NB4 (cell line): ENCODE measurements at regions not wholly inside any gene's neighbourhood (a gene's known extent, or its start where the extent isn't known, plus 50 kb on each side); places are given as distances from the start of the nearest gene placed in this dataset.
"Not testable (repeated sequence)": the region's sequence is repeated elsewhere in the genome, so short reads cannot be mapped to it uniquely, and the experiment has no call there.

Experiments used
- DNase-seq: peaks from one replicate; pipeline ENCODE4 v3.0.0; 2010; ENCODE audit warnings: low read depth
- H3K4me3 ChIP-seq: one replicate; pipeline ENCODE4 v1.5.1; 2011; ENCODE audit warnings: mild to moderate bottlenecking, low read depth, low read length, moderate library complexity
- MYC ChIP-seq: IDR thresholded peaks from 2 replicates; pipeline ENCODE4 v1.6.1; 2011; ENCODE audit warnings: low read depth, low read length
- POLR2A ChIP-seq: IDR thresholded peaks from 2 replicates; pipeline ENCODE4 v1.6.1; 2011; ENCODE audit warnings: mild to moderate bottlenecking; ENCODE audit not compliant: insufficient read length; ENCODE audit errors: extremely low read depth
- TF ChIP-seq, protein P1 (sequence below): IDR thresholded peaks from one replicate; pipeline ENCODE4 v1.5.1; 2012; ENCODE audit warnings: low read depth, low read length
- TF ChIP-seq, protein P2 (sequence below): IDR thresholded peaks from 2 replicates; pipeline ENCODE4 v1.6.1; 2011; ENCODE audit warnings: low read depth, low read length

DNA sequence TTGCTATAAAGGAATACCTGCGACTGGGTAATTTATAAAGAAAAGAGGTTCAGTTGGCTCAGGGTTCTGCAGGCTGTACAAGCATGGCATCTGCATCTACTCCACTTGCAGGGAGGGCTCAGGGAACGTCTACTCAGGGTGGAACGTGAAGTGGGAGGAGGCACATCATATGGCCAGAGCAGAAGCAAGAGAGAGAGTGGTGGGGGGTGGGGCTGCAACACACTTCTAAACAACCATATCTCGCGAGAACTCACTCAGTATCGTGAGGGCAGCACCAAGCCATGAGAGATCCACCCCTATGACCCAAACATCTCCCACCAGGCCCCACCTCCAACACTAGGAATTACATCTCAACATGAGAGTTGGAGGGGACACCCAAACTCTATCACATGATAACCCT lies 109.8 kb upstream of the SCAF8 start:
- TF ChIP-seq MYC (no peak), POLR2A (no peak)
- TF ChIP-seq, protein P1, sequence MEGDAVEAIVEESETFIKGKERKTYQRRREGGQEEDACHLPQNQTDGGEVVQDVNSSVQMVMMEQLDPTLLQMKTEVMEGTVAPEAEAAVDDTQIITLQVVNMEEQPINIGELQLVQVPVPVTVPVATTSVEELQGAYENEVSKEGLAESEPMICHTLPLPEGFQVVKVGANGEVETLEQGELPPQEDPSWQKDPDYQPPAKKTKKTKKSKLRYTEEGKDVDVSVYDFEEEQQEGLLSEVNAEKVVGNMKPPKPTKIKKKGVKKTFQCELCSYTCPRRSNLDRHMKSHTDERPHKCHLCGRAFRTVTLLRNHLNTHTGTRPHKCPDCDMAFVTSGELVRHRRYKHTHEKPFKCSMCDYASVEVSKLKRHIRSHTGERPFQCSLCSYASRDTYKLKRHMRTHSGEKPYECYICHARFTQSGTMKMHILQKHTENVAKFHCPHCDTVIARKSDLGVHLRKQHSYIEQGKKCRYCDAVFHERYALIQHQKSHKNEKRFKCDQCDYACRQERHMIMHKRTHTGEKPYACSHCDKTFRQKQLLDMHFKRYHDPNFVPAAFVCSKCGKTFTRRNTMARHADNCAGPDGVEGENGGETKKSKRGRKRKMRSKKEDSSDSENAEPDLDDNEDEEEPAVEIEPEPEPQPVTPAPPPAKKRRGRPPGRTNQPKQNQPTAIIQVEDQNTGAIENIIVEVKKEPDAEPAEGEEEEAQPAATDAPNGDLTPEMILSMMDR = no peak
- TF ChIP-seq, protein P2, sequence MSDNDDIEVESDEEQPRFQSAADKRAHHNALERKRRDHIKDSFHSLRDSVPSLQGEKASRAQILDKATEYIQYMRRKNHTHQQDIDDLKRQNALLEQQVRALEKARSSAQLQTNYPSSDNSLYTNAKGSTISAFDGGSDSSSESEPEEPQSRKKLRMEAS = no peak
- no peak for DNase-seq
- H3K4me3 ChIP-seq = no peak overlapping the region

DNA sequence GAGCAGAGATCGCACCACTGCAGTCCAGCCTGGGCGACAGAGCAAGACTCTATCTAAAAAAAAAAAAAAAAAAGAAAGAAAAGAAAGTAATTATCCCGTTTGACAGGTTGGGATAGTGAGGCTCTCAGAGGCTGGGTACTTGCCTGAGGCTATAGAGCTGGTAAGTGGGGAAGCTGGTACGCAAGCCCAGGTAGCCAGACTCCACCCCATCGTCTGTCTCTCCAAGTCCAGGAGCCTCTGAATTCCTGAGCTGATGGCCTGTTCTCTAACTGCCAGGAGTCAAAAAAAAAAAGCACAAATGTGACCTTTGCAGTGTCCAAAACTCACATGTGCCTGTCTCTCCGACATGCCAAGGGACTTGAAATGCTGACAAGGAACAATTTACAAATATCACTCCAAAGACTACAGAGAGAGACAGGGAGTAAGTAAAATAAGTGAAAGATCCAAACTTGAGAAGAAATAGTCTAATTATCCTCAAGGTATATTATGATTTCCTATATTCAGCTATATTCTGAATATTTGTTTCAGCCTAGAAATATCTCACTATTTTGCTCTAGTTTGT lies 109.1 kb upstream of the SCAF8 start:
- TF ChIP-seq POLR2A (no peak), MYC (no peak)
- TF ChIP-seq, protein P1 = no peak
- TF ChIP-seq, protein P2 = no peak
- no peak for DNase-seq
- no peak overlapping the region for H3K4me3 ChIP-seq

DNA sequence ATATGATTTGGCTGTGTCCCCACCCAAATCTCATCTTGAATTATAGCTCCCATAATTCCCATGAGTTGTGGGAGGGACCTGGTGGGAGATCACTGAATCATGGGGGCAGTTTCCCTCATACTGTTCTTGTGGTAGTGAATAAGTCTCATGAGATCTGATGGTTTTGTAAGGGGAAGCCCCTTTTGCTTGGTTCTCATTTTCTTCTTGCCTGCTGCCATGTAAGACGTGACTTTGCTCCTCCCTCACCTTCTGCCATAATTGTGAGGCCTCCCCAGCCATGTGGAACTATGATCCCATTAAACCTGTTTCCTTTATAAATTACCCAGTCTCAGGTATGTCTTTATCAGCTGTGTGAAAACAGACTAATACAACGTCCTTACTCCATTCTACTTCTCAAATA lies 108.5 kb upstream of the SCAF8 start:
- not testable (repeated sequence) for H3K4me3 ChIP-seq, DNase-seq

DNA sequence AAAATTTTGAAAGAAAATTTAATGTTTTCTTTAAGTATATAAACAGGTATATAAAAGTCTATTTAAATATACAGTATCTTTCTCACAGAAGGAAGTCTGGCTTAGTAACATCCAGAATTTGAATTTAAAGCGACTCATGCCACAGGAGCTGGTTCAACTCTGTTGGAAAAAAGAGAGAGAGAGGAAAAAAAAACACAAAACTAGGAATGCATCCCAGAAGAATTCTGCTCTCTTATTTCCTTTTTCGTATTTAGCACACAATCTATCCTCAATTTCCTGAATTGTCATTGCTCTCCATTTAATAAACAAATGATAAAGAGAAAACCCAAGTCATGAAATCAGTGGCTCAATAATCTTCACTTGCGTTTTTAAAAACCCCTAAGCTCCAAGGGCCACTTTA lies 107.5 kb upstream of the SCAF8 start:
- H3K4me3 ChIP-seq = no peak overlapping the region
- no peak for DNase-seq
- TF ChIP-seq, protein P1 = no peak
- TF ChIP-seq MYC (no peak), POLR2A (no peak)
- TF ChIP-seq, protein P2 = no peak

DNA sequence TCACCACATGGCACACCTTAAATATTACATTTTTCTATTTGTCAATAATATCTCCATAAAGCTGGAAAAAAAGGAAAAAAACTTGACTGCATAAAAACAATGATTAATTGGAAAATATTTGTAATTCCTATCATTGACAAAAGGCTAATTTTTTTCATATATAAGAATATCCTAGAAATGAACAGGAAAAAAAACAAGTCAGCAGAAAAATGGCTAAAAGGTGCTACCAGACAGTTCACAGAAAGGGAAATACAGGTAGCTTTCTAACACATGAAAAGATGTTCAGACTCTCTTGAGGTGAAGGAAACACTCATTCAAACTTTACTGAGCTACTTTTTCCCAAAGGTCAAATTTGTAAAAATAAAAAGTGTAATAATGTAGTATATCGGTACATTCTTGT lies 104.1 kb upstream of the SCAF8 start:
- DNase-seq = no peak
- H3K4me3 ChIP-seq = no peak overlapping the region
- TF ChIP-seq POLR2A = no peak
- TF ChIP-seq, protein P1 = no peak

DNA sequence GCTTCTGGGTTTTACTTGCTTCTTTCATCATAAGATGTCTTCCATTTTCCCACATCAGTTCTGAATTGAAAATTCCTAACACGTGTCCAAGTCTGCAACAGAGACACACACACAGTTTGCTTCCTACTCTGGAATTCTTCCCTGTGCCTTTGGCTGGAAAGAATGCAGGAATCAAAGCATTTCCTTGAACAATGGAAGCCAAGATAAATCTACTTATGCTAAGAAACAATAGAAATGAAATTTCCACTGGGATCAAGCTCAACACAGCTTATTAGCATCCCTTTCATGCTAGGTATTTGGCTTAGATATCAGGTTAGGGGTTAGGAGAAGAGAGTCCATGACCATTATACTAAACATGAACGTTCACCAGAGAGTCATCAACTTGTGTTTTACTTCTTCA lies 101.1 kb upstream of the SCAF8 start:
- H3K4me3 ChIP-seq = no peak overlapping the region
- DNase-seq = no peak
- TF ChIP-seq POLR2A = no peak
- no peak for TF ChIP-seq MYC
- TF ChIP-seq, protein P2 = no peak
- TF ChIP-seq, protein P1 = no peak
